Hepatic stellate cell (primary cell): ENCODE measurements at regions not wholly inside any gene's neighbourhood (a gene's known extent, or its start where the extent isn't known, plus 50 kb on each side); places are given as distances from the start of the nearest gene placed in this dataset.
"Not testable (repeated sequence)": the region's sequence is repeated elsewhere in the genome, so short reads cannot be mapped to it uniquely, and the experiment has no call there.

Source experiments
- DNase-seq: peaks from one replicate; pipeline ENCODE4 v3.0.0; 2011; ENCODE audit warnings: low spot score

GRCh38 chr7:29619111-29619510, 55.5 kb downstream of the PRR15 start:
- DNase-seq, result no peak

- DNase-seq, result no peak
Observed at GRCh38 chr7:29619848-29620555, 56.4 kb downstream of the PRR15 start.

DNA sequence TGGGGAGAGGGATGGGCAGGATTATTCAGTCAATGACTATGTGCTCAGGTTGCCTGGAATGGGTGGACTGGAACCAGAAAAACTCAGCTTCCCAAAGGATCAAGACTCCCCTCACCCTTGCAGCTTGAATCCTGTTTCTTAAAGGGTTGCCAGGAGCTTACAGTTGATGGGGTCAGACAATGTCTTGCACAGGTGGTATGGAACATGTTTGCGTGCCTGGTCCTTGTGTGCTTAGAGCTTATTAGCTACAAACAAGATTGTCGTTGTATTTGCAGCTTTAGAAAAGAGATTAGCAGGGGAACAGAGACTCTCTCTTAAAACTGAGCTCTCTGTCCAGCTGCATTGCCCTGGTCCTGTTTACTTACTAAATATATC, 56.9 kb downstream of the PRR15 start:
- no peak for DNase-seq

DNA sequence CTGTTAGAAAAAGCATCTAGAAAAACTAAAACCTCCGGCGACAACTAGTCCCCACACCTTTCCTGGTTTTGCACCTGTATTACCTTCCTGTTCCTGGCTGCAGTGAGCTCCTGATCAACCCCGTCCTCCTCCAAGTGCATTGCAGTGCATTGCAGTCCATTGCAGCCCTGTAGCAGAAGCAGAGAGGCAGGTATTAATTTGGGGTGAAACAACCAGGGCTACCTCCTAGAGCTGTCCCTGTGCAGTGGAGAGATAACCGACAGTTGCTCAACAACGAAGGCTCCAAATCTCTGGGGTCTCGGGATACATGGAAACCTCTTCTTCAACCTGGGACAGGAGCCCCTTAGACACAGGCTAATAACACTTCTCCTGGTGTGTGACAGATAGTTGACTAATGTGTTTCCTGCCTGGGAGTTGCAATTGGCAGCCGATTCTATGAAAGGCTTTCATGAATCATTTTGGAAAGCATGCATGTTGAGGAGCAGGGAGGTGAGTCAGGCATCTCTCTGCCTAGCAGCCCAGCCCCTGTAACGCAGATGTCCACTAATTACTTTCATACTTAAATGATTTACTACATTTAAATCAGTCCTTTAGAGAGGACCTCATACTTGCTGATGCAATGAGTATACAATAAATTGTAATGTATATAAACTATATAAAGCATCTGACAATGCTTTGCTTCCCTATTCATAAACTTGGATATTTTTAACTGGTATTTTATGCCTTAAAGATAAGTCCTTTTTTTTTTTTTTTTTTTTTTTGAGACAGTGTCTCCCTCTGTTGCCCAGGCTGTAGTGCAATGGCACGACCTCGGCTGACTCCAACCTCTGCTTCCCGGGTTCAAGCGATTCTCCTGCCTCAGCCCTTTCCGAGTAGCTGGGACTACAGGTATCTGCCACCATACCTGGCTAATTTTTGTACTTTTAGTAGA, 59.0 kb downstream of the PRR15 start:
- DNase-seq, result peak; percentile 86

GRCh38 chr7:29623973-29624372, 60.3 kb downstream of the PRR15 start:
- no peak for DNase-seq

DNA sequence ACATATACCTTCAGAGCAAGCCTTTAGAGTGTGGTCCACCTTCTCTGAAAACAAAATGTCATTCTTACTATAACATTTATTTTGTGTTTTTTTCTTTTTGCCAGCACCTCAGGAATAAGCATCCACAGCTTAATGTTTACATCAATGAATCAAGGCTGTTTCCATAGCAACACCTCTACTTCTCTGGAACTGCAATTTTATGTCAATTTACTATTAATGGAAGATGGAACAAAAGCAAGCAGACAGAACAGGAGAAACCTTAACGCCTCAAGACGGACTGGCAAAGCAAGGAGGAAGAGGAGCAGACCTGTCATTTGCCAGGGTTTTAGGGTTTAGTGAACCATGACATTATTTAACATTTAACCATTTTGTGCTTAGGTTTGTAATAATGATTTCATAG, 63.1 kb downstream of the PRR15 start:
- DNase-seq, result no peak

DNA sequence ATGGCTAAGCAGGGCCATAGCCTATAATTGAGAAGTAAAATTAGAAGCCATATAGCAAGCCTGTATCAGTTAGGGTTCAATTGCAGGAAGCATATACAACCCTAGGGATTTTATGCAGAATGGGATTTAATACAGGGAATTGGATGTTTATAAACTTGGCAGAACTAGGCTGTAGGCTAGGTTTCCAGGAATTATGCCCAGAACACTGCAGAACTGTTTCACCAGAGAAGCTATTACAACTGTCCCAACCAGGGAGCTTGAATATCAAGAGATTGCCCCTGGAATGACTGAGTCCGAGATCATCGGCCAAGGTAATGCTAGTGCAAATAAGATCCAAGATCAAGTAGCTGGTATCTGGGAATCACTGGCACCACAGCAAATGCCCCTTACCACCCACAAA, 64.0 kb downstream of the PRR15 start:
- DNase-seq, result no peak

DNA sequence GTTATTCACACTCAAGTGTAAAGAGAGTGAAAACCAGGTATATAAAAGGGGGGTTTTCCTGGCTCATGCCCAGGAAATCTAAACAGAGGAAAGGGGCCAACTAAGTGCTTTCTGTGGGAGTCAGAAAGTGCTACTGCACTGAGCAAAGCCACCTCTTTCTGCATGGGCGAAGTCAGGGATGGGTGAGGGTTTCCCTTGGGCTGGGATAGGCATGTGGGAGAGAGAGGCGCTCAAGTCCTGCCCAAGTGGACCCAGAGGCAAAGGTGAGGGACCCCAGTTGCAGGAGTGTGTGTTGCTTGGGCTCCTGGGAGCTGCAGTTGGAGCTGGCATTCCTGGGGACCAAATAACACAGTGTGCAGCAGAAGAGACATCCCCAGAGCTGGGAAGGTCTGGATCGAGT, 65.9 kb downstream of the PRR15 start:
- DNase-seq, result no peak

GRCh38 chr7:29635067-29636008, 71.7 kb downstream of the PRR15 start:
- DNase-seq, result not testable (repeated sequence)

- no peak for DNase-seq
Observed at GRCh38 chr7:29636009-29636351, 72.3 kb downstream of the PRR15 start.

- no peak for DNase-seq
Observed at GRCh38 chr7:29637374-29637773, 73.7 kb downstream of the PRR15 start.

DNA sequence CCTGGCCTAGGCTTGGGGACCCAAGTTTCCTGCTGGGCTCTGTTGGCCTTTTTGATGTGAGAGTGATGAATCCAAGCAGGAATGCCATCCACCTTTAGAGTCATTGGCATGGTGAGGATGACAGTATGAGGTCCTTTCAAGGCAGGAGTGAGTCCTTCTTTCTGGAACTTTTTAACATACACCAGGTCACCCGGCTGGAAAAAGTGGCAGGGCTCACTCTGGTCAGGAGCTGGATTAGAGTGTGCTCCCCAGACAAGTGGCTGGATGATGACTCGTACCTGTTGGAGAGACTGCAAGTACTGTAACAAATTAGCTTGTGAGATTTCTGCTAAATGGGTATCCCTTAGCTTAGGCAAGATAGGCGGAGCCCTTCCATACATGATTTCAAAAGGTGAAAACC, 75.2 kb downstream of the PRR15 start:
- DNase-seq, result not testable (repeated sequence)

DNA sequence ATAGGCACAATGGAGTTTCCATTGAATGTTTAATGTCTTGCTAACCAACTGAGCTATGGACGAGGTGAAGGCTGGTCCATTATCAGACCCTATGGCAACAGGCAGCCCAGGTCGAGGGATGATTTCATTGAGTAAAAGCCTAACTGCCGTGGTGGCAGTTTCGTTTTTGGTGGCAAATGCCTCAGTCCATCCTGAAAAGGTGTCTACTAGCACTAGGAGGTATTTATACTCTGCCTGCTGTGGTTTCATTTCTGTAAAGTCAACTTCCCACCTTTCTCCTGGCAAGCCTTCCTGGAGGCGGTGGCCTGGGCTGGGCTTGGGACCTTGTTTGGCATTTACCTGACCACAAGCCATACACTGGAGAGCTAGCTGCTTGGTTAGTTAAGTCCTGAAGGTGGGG, 75.8 kb downstream of the PRR15 start:
- no peak for DNase-seq

- DNase-seq, result no peak
Observed at GRCh38 chr7:29639886-29640595, 76.4 kb downstream of the PRR15 start.

DNA sequence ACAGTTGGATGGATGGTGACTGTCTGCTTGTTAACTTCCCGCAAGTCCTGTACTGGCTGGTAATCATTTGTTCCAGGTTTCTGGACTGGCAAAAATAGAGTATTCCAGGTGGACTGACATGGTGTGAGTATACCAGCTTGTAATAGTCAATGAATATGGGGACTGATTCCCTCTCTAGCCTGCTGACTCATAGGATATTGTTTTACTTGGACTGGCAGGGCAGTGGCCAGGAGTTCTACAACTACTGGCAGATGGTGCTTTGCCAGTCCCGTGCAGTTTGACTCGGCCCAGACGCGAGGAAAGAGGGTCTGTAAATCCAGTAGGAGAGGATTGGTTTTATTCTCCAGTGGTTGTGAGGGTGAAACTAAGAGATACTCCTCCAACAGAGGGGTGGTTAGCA, 78.0 kb downstream of the PRR15 start:
- DNase-seq, result no peak

DNA sequence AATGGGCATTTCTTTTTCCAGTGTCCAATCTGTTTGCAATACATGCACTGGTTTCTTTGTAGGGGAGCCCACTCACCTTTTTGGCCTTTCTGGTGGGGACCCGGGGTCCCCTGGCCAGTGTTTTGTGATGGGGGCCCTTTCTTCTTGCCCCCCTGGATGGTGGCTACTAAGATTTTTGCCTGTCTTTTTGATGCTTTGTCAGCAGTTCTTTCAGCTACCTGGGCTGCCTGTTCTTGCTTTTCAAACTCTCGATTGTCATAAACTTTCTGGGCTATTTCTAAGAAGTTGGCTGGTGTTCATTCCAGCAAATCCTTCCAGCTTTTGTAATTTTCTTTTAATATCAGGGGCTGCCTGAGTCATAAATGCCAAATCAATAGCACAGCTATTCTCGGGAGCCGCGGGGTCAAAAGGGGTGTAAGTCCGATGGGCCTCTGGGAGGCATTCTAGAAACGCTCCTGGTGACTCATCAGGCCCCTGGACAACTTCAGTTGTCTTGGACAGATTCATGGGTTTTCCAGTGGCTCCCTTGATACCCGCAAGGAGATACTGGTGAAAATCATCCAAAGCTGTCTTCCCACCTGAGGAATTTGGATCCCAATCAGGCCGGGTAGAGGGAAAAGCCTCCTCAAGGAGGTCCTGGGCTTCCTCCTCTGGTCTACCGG, 79.0 kb downstream of the PRR15 start:
- DNase-seq, result no peak

DNA sequence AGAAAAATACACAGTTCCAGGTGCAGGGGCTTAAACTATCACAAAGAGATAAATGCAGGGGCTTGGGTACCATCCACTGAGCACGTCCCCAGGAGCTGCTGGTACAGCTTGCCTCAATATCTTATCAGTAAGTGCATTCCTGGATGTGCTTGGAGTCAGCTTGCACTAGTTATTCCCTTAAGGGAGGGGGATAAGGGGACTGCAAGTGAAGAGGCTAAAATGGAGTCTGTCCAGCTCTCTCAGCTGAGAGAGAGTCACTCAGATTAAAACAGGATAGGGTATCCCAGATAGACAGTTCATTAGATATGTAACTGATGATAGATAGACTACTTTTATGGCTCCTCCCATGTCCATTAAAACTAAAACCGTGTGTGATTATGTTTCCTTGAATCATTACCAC, 82.5 kb downstream of the PRR15 start:
- not testable (repeated sequence) for DNase-seq

DNA sequence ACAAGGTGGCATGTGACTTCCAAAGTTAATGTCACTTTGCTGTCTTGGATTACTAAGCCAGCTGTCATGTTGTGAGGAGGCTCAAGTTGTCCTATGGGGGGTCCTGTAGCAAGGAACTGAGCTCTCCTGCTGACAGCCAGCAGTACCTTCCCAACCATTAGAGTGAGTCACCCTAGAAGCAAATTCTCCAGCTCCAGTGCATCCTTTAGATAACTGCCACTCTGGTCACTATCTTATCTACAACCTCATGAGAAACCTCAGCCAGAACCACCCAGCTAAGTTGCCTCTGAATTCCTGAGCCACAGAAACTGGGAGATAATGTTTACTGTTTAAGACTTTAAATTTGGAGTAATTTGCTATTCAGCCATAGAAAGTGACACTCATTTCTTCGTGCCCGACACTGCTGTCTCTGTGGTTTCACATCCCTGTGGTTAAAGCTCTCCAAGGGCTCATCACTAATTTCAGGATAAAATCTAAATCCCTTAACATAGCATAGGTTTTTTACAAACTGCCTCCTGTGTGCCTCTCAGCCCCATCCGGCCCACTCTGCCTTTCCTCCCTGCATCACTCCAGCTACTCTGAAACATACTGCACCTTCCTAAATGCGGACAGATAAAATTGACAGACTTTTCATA, 83.5 kb downstream of the PRR15 start:
- DNase-seq, result no peak

DNA sequence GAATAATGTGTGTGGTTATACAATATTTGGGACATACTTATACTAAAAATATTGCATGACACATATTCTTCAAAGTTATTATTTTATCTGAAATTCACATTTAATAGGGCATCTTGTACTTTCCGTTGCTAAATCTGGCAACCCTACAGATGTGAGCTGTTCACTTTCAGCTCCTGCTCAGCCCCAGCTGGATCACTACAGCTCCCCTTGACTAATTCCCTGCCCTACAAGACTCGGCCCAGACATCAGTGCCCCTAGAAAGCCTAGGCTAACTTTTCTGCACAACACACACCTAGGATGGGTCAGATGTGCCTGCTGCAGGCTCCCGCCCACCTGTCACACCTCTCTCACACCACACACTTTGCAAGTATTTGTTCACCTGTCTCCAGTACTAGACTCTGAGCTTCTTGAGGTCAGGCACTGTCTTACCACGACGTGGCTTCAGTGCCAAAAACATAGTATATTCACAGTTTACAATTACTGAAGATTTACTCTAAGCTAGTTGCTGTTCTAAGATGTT, 84.1 kb downstream of the PRR15 start:
- not testable (repeated sequence) for DNase-seq

- DNase-seq, result no peak
Observed at GRCh38 chr7:29649028-29649716, 85.5 kb downstream of the PRR15 start.
